B cell (primary cell): ENCODE measurements at regions not wholly inside any gene's neighbourhood (a gene's known extent, or its start where the extent isn't known, plus 50 kb on each side); places are given as distances from the start of the nearest gene placed in this dataset.

ENCODE experiments used
- ATAC-seq: fragments of 200-7000 bp; cut with Tn5 transposase; one replicate; pipeline ENCODE4 v1.10.0; 2021; ENCODE audit warnings: low read depth, mild to moderate bottlenecking, moderate number of reproducible peaks, moderate library complexity
- CTCF ChIA-PET: fragments of 350-600 bp; sonication (Branson Sonifier 250); formaldehyde crosslinking; loops from one replicate; lab custom pipeline; 2021; ENCODE audit warnings: antibody characterized with exemption, inconsistent platforms; lab: Charles Lee
- POLR2A ChIA-PET: fragments of 350-600 bp; sonication (Branson Sonifier 250); formaldehyde crosslinking; loops from one replicate; lab custom pipeline; 2021; ENCODE audit warnings: antibody characterized with exemption; lab: Charles Lee
- DNase-seq: peaks from one replicate; pipeline ENCODE4 v3.0.0; 2013
- H2AFZ ChIP-seq: 2 replicates; pipeline ENCODE4 v1.6.1; 2012; ENCODE audit warnings: mild to moderate bottlenecking, low read depth, low read length; ENCODE audit not compliant: insufficient read depth, poor library complexity, severe bottlenecking
- H3K27ac ChIP-seq, 2 donors: 1 replicate in 1 of 2; 2 replicates in 1 of 2; pipeline ENCODE4 v1.5.1; 2012 to 2013; ENCODE audit warnings: low read length in 2 of 2, mild to moderate bottlenecking in 2 of 2, moderate library complexity in 1 of 2
- H3K27me3 ChIP-seq, 4 experiments: fragments of 200-600 bp in 1 of 4; sonication (generic) in 1 of 4; replicated peaks in 1 of 4; 1 replicate in 2 of 4; 2 replicates in 2 of 4; pipeline versions ENCODE4 v1.6.1 to v1.7.0; 2013 to 2016; ENCODE audit warnings: low read length in 3 of 4, mild to moderate bottlenecking in 2 of 4, mixed read lengths in 1 of 4, moderate library complexity in 1 of 4; ENCODE audit not compliant: insufficient read depth in 4 of 4, control insufficient read depth in 3 of 4; ENCODE audit errors: control extremely low read depth in 1 of 4
- H3K36me3 ChIP-seq, 2 experiments: replicated peaks in 1 of 2; 1 replicate in 1 of 2; 2 replicates in 1 of 2; pipeline versions ENCODE4 v1.6.1 to v1.7.1; 2013; ENCODE audit warnings: low read length in 1 of 2; ENCODE audit not compliant: insufficient read depth in 2 of 2, control insufficient read depth in 1 of 2; ENCODE audit errors: control extremely low read depth in 1 of 2, extremely low read depth in 1 of 2
- H3K4me1 ChIP-seq, 2 donors: fragments of 200-600 bp in 1 of 2; sonication (generic) in 1 of 2; 1 replicate in 1 of 2; 2 replicates in 1 of 2; pipeline versions ENCODE4 v1.5.1 to v1.6.1; 2013 to 2017; ENCODE audit warnings: low read length in 2 of 2; ENCODE audit not compliant: control insufficient read depth in 2 of 2, insufficient read depth in 2 of 2
- H3K4me2 ChIP-seq: replicated peaks from 2 replicates; pipeline ENCODE3; 2012; ENCODE audit warnings: mild to moderate bottlenecking, low read depth, low read length; ENCODE audit not compliant: poor library complexity, severe bottlenecking
- H3K4me3 ChIP-seq, 5 experiments: fragments of 200-600 bp in 1 of 5; sonication (generic) in 1 of 5; 1 replicate in 3 of 5; 2 replicates in 2 of 5; pipeline versions ENCODE4 v1.5.1 to v1.7.0; 2011 to 2016; ENCODE audit warnings: low read length in 4 of 5, mild to moderate bottlenecking in 4 of 5, low read depth in 2 of 5, control low read depth in 1 of 5, moderate library complexity in 1 of 5; ENCODE audit not compliant: insufficient read depth in 1 of 5; ENCODE audit errors: control extremely low read depth in 1 of 5, extremely low read depth in 1 of 5
- H3K79me2 ChIP-seq: fragments of 200-600 bp; sonication (generic); one replicate; pipeline ENCODE4 v1.6.0; 2016; ENCODE audit warnings: low read length; ENCODE audit not compliant: control insufficient read depth, insufficient read depth
- H3K9ac ChIP-seq: fragments of 200-600 bp; sonication (generic); 2 replicates; pipeline ENCODE4 v1.6.1; 2017; ENCODE audit warnings: mild to moderate bottlenecking, low read length, moderate library complexity
- H3K9me3 ChIP-seq, 3 donors: one replicate each; pipeline versions ENCODE4 v1.6.1 to v1.7.1; 2013; ENCODE audit warnings: low read length in 2 of 3; ENCODE audit not compliant: control insufficient read depth in 2 of 3, insufficient read depth in 1 of 3; ENCODE audit errors: control extremely low read depth in 1 of 3
- H4K20me1 ChIP-seq: 2 replicates; pipeline ENCODE4 v1.6.0; 2012; ENCODE audit warnings: mild to moderate bottlenecking, low read length; ENCODE audit not compliant: insufficient read depth, control insufficient read depth, poor library complexity, severe bottlenecking
- H3K27ac Mint-ChIP-seq: one replicate; pipeline ENCODE4 v1.8.0; 2021; ENCODE audit warnings: mixed read lengths
- H3K27me3 Mint-ChIP-seq: one replicate; pipeline ENCODE4 v1.8.0; 2021; ENCODE audit warnings: mixed read lengths
- H3K4me1 Mint-ChIP-seq: one replicate; pipeline ENCODE4 v1.8.0; 2021; ENCODE audit warnings: mixed read lengths
- H3K4me3 Mint-ChIP-seq: one replicate; pipeline ENCODE4 v1.8.0; 2021; ENCODE audit warnings: mixed read lengths
- H3K9me3 Mint-ChIP-seq: one replicate; pipeline ENCODE4 v1.8.0; 2022; ENCODE audit warnings: mixed read lengths; ENCODE audit not compliant: insufficient read depth
- CTCF ChIP-seq: fragments of 200-600 bp; IDR thresholded peaks from one replicate; pipeline ENCODE4 v1.8.0; 2022; ENCODE audit warnings: antibody characterized with exemption, mild to moderate bottlenecking
- EZH2 ChIP-seq: IDR thresholded peaks from 2 replicates; pipeline ENCODE4 v1.6.1; 2012; ENCODE audit warnings: borderline replicate concordance, low read depth, mild to moderate bottlenecking, moderate library complexity, low read length; ENCODE audit not compliant: insufficient read depth, poor library complexity, severe bottlenecking
- WGBS: methylation state at CpG from one replicate; pipeline ENCODE4 v1.1.5; 2013; ENCODE audit warnings: missing lambda C conversion rate; ENCODE audit not compliant: insufficient coverage; 5-methylcytosine and 5-hydroxymethylcytosine counted together
- intact Hi-C: fragments of 100-400 bp; cut with micrococcal nuclease; formaldehyde crosslinking; loops from one replicate; pipeline ENCODE4 v1.10.0; 2022

GRCh38 chr2:137892739-137893138, 71.5 kb upstream of the HNMT start:
- DNase-seq (no peak), ATAC-seq (no peak)
- no peaks in the 10 kb centered on the region for H3K36me3 ChIP-seq
- Mint-ChIP-seq H3K27me3 (peaks cover 3% of the 10 kb centered on the region), H3K4me3 (no peak overlapping the region), H3K27ac (no peak overlapping the region), H3K9me3 (no peaks in the 10 kb centered on the region), H3K4me1 (no peaks in the 10 kb centered on the region)
- no peak overlapping the region for H3K27ac ChIP-seq
- ChIA-PET CTCF (interaction anchor here (1.8 kb wide), 1 partner anchor 894 kb away, joined by 4 read pairs; no protein-coding TSS in a partner anchor), POLR2A (no interaction called here)
- no peaks in the 10 kb centered on the region for H3K27me3 ChIP-seq
- H3K4me2 ChIP-seq = no peak overlapping the region
- TF ChIP-seq EZH2 (no peak), CTCF (no peak)
- H2AFZ ChIP-seq = no peak overlapping the region
- H3K4me1 ChIP-seq = no peaks in the 10 kb centered on the region
- H3K4me3 ChIP-seq = no peak overlapping the region
- H4K20me1 ChIP-seq = no peaks in the 10 kb centered on the region
- no CpG with 5 or more reads among the region's 2 CpGs for WGBS
- no peaks in the 10 kb centered on the region for H3K9me3 ChIP-seq
- intact Hi-C loops = no loop called here
- H3K79me2 ChIP-seq = no peaks in the 10 kb centered on the region
- H3K9ac ChIP-seq = no peak overlapping the region

- H3K9me3 ChIP-seq = no peaks in the 10 kb centered on the region
These were observed 71.1 kb upstream of the HNMT start for GRCh38 chr2:137893145-137893544.

More at GRCh38 chr2:137893145-137893544, 71.1 kb upstream of the HNMT start:
- Histone ChIP-seq H3K4me1 (no peaks in the 10 kb centered on the region), H3K36me3 (no peaks in the 10 kb centered on the region), H3K4me2 (no peak overlapping the region), H2AFZ (no peak overlapping the region), H3K27ac (no peak overlapping the region), H3K9ac (no peak overlapping the region), H3K27me3 (no peaks in the 10 kb centered on the region), H4K20me1 (no peaks in the 10 kb centered on the region), H3K79me2 (no peaks in the 10 kb centered on the region), H3K4me3 (no peak overlapping the region)
- CTCF ChIA-PET = interaction anchor here (1.8 kb wide), 1 partner anchor 894 kb away, joined by 4 read pairs; no protein-coding TSS in a partner anchor
- POLR2A ChIA-PET = no interaction called here
- DNase-seq (no peak), ATAC-seq (no peak)
- intact Hi-C loops = no loop called here
- TF ChIP-seq CTCF = no peak
- no peak for TF ChIP-seq EZH2
- Mint-ChIP-seq H3K4me3 (no peak overlapping the region), H3K9me3 (no peaks in the 10 kb centered on the region), H3K4me1 (no peaks in the 10 kb centered on the region), H3K27me3 (peaks cover 3% of the 10 kb centered on the region), H3K27ac (no peak overlapping the region)
- WGBS = no CpG with 5 or more reads among the region's 2 CpGs
